NCI-H128 (cell line): ENCODE measurements at regions not wholly inside any gene's neighbourhood (a gene's known extent, or its start where the extent isn't known, plus 50 kb on each side); places are given as distances from the start of the nearest gene placed in this dataset.
"Not testable (repeated sequence)": the region's sequence is repeated elsewhere in the genome, so short reads cannot be mapped to it uniquely, and the experiment has no call there.

Experiments
- DNase-seq: peaks from one replicate; lab custom pipeline; 2025; ENCODE audit not compliant: unreplicated experiment; lab: John Stamatoyannopoulos, UW

DNA sequence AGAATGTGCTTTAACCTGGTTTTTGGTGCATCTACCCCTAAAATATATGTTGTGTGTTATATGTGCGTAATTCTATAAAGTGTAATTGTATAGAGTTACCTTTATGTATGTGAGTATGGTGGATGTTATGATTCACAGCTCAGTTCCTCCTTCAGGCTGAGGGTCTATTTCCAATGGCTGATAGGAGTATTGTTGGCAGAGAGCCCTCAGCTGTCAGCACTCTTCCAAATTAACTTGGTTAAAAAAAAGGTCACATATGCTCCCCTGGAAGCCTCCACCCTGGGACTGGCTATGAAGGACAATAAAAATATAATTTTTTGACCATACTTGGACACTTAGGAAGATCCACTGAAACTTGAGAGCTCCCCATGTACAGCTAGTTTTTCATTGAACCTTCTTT lies 250.4 kb upstream of the CDH12 start:
- no peak for DNase-seq

DNA sequence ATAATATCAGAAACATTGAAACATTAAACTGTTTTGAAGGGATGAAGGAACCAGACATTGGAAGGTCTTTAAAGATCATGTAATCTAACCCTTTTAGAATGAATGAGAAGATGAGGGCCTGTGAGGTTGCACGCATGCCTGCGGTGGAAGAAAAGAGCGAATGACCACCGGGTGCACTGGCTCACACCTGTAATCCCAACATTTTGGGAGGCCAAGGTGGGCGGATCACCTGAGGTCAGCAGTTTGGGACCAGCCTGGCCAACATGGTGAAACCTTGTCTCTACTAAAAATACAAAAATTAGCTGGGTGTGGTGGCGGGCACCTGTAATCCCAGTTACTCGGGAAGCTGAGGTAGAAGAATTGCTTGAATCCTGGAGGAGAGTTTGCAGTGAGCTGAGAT lies 242.3 kb upstream of the CDH12 start:
- not testable (repeated sequence) for DNase-seq

DNA sequence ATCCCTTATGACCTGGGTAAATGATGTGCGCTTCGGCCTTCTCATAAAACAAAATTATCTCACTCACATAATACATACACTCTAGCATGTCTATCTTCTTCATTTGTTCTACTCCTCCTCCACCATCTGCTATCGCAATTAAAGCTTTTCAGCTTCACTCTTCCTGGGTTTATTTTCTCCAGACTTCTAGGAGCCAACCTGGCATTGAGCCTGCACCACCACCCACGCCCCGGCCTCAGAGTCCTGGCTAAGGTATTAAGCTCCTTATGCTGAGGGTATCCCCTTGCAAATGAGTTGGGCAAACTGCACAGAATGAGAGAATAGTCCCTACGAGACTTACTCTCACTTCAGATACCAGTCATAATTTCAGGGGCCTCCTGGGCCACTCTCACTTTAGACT lies 236.1 kb upstream of the CDH12 start:
- DNase-seq = no peak

DNA sequence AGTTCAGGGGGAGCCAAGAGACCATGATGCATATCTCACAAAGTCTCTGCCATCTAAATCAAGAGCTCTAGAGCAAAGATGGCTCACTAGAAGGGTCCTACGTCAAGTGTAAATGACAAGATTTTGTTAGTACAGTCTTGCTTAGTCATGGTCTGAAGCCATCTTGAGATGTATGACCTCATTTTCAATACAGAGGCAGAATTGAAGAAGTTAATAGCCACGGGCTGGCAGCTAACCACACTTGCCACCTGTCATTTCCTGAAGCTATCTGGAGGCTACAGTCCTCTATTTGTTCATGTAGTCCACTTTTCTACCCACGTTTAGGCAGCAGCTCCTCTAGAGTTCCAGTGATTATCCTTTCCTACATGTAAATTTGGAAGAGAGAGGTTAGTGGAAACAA lies 231.7 kb upstream of the CDH12 start:
- no peak for DNase-seq

DNA sequence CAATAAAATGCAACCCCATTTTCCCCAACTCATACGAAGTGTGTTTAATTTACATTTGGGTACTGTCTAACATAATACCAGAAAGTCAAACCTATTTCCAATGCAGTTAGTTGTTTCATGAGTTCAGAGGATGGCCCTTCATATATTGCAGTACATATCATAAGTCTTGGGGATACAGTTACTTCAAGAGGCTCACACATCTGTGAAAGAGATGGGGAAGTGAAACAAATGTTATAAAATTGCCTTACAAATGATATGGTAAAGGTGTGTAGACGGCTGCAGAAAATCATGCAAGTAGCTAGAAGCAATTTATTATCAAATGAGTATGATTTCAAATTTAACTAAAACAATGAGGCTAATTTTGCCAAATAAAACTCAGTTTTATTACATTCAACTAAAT lies 219.0 kb upstream of the CDH12 start:
- DNase-seq = no peak

DNA sequence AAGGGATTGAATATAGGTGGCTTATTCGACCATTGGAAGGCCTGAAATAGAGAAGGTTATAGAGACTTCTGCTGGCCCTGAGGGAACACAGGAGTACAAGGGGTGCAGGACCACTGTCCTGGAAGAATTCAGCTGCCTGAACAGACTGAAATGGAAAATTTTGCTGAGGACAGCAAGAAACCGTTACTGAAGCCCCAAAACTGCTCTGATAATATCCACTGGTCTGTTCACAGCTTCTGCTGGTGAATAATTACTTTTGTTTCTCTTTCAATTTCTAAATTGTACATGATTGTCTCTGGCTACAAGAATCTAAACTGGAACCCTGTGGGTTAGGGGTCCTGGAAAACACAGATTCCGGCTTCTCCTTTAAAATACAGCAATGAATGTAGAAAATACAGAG lies 218.5 kb upstream of the CDH12 start:
- no peak for DNase-seq

DNA sequence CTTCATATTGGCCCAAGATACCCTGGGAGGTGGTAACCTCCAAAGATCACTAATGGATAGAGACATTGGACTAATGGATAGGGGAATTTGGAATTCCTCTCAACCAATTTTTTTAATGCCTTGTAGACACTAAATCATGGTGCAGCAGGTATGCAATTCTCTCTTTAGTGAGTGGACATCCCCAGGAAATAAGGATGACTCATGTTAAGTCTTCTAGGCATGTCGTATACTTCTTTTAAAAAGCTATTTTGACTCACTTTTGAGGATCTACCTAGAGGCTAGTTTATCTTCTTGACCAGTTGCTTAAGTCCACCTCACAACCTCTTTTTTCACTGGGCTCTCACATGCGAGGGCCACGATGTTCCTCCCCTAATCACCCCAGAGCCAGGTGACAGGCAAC lies 211.6 kb upstream of the CDH12 start:
- no peak for DNase-seq

DNA sequence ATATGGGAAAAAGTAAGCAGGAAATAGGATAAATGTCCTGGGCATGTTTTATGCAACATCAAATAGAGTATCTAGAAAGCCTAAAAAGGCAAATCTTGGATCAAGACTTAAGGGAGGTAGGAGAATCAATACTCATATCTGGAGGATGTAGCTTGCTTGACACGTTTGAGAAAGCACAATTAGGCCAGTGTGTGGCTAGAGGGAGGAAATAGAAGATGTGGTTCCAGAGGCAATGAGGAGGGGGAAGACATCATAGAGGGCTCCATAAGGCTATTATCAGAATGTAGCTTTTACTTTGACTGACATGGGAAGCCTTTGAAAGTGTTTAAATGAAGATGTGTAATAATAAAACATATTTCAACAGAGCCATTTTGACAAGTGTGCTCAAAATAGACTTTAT lies 200.7 kb upstream of the CDH12 start:
- no peak for DNase-seq

DNA sequence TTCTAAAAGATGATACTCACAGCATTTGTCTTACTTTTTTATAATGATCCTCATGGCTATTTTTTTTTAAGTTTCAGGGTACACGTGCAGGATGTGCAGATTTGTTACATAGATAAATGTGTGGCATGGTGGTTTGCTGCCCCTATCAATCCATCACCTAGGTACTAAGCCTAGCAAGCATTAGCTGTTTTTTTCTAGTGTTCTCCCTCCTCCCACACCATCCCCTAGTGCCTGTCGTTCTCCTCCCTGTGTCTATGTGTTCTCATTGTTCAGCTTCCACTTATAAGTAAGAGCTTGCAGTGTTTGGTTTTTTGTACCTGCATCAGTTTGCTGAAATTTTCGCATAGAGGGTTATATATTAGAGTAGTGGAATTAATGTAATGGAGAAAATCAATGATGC lies 189.1 kb upstream of the CDH12 start:
- no peak for DNase-seq

DNA sequence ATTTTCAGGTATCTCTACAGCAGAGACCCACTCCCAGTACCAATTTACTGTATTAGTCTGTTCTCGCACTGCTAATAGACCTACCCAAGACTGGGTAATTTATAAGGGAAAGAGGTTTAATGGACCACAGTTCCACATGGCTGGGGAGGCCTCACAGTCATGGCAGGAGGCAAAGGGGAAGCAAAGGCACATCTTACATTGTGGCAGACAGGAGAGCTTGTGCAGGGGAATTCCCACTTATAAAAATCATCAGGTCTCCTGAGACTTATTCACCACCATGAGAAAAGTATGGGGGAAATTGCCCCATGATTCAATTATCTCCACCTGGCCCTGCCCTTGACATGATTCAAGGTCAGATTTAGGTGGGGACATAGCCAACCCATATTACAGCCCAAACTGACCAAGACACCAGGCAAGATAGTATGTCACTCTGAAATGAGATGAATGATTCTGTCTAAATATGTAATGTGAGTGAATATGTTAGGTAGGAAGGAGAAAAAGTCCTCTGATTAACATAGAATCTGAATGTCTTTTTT lies 182.5 kb upstream of the CDH12 start:
- DNase-seq = no peak

DNA sequence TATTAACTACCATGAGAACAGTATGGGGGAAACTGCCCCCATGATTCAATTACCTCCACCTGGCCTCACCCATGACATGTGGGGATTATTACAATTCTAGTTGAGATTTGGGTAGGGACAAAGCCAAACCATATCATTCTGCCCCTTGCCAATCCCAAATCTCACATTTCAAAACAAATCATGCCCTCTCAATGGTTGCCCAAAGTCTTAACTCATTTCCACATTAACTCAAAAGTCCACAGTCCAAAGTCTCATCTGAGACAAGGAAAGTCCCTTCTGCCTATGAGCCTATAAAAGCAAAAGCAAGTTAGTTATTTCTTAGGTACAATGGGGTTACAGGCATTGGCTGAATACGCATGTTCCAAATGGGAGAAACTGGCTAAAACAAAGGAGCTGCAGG lies 180.7 kb upstream of the CDH12 start:
- DNase-seq = no peak

DNA sequence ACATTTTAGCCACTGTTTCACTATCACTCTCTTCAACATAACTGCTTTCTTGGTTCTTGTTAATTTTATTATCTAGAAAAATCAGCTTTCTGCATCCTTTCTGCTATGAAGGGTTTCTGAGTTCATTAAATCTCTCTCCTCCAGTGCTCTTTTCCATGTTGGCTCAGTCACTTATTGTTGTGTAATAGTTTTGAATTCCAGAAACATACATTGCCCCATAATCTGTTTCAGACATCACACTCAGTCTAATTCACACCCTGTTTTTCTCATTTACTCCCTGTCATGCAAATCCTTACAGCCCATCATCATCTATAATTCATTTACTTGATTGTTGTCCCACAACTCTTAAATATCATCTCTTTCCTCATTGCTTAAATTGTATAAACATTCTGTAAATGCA lies 176.1 kb upstream of the CDH12 start:
- no peak for DNase-seq

DNA sequence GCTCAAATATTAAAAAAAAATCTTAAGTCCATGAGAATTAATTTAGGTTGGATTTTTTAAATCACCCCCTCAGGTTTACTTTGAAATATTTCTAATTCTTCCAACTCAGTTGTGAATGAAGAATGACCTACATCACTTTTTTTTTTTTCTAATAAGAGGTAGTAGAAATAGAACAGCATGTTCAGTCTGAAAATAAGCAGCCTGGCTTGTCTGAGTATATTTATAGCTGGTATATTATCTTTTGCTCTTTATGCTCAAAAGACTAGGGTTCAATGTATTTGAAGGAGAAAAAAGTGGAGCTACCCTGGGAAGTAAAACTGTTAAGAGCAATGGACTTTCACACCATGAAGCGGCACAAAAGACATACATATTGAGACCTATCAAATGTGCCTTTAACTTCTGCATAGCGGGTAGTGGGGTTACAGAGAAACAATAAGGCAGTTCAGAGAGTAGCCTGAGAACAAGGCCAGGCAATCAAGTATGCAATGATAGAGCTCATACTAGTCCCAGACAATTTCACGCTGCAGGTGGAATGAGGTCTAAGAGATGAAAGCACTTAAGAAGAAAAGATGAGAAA lies 175.4 kb upstream of the CDH12 start:
- no peak for DNase-seq

DNA sequence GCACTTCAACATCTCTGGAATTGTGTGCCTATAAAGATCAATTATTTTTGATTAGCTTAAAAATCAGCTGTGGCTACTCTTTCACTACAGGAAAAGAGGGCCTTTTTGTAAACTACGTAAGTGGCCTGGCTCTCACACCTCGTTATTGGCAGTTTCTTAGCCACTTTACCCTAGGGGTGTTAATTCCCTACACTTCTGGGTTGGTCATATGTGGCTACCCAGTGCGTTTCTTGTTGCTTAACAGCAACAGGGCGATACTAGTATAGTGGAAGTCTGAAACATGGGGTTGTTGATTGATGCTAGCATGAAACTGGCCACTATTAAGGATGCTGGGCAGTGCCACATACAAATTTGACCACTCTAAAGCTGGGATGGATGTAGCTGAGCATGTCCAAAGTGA lies 174.7 kb upstream of the CDH12 start:
- DNase-seq = no peak

DNA sequence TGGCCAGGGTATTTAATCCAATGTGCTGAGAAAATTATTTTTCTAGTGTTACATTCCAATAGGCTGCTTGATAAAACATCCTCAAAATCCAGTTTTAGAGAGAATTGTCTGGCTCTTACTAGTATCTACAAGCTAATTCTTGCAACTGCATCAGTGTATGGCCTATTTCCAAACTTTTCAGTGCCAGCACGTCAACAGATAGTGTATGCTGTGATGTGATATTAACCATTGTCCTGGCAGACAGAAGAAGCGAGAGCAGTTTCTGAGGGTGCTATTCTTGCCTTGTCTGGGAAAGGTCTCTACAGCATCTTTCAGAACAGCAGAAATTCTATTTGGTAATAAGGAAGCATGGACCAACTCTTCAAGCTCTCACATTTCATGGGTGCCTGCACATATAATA lies 174.2 kb upstream of the CDH12 start:
- no peak for DNase-seq

DNA sequence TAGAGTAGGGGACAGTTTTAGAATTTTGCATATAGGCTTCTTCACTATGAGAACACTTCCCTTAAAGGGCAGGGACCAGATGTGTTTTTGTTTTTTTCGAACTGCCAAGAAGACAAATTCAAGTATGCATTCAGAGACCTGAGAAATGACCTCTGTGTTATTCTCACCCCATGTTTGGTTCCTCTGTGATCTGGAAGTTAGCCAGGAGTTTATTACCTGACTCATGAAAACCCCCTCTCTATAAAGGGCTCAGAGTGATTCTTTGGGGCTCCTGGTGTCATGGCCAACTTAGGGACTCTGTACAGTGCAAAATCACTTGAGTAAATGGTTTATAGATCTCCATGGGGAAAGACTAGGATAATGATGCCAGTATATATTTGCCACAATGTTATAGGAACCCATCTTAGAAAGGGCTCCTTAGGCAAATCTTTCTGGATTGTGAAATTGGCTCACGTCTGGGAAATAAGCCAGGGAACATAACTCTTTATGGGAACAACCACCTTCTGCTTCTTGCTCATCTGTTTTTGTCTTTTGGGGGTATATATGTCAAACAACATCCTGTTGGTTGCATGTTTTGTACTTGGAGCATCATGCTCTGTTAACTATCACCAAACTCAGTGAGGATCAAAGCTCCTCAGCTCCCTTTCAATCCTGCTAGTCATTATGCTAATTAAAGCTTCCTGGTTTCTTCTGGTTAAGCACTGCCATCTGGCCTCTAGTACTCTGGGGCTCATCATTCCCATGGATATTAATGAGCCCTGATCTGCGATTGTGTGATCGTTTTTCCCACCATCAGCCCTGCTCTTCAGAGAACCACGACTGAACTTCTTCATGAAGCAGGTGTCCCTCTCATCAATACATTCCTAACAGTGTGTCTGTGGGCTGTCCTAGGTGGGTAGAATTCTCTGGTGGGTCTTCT lies 173.4 kb upstream of the CDH12 start:
- no peak for DNase-seq

DNA sequence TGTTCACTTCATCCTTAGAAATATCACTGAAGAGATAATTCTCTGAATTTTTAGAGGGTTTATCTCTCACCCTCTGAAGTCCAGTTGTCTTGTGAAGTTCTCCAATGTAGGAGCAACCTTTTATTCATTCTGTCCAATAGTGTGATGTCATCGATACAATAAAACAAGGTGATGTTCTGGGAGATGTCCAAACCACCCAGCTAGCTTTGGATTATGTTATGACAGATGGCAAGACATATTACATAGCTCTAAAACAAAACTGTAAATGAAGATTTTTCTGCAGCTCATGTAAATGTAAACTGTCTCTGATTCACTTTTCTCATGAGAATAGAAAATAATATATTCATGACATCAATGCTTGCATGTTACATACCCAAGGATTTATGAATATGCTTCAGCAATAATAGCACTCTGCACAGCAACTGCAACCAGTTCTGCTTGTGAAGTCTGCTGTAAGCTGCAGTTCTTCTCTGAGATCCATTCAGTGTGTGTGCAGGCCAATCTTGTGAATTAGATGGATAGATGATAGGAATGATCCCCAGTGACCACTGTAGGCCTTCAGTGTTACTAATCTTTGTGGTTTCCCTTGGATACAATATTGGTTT lies 172.6 kb upstream of the CDH12 start:
- no peak for DNase-seq

DNA sequence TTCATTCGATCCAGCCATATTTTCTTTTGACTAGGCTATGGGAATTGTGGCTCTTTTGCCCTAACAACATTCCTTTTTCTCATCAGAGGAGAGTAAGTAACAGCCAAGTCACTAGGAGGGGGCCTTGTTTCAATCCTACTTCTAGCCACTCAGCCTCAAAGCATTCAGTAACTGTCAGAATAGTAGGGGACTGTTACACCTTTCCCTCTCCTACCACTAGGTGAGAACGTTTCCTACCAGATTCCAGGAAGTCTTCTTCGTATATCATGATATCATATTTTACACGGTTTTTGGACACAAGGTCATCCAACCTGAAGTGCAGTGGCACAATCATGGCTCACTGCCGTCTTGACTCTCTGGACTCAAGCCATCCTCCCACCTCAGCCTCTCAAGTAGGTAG lies 171.3 kb upstream of the CDH12 start:
- no peak for DNase-seq

DNA sequence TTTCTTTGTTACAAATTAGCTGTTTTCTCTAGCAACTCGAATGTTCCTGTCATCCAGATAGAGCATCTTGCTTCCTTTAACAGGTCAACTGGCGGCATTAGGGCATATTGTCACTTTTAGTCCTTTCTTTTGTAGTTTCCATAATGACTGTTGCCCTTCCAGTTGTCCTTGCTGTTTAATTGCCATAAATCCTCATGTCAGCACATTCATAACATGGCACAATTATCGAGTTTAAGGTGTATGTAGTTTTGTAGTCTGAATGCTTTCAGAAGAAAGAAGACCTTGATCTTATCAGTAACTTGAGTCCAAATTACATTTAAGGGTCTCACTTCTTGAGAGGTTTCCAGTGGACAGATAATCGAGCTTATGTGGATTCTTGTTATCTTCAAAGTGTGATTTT lies 161.7 kb upstream of the CDH12 start:
- DNase-seq = no peak

DNA sequence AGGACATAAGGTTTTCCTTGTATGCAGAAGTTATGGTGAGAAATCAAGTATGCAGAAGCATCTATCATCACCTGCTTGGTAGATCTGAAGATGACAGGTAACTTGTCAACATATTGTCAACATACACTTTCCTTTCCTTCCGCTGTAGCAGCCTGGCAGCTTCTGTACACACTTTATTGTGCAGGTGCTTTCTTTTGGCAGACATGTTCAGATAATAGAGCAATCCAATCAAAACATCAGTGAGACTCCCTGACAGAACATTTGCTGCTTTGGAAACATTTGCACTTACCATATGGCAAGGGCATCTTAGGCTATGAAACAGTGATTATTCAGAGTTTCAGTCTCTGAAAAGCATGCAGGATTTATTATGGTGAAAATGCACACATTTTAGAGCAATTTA lies 161.1 kb upstream of the CDH12 start:
- no peak for DNase-seq

DNA sequence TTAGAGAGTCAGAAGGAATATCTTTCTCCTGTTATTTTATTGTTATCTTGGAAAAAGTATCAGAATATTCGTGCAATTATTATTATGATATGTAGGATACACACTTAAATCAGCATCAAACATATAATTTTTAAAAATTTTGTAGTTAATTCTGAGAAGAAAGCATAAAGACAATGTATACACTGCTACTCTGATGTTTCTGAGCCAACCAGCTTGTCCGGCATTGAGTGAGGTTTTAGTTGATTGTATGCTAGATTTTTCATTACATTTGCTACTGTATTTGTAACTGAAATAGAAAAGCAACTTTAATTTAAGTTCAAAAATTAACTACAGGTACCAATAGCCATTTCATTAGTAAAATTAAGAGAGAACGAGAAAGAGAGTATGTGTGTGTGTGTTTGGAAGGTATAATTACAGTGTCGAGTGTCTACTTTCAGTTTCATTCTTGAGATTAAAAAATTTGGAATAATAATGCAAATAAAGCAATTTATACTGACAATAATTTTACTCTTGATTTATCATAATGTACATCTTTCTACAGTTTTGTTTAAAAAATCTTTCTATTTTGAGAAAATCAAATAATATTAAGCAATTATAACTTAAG lies 160.4 kb upstream of the CDH12 start:
- no peak for DNase-seq

DNA sequence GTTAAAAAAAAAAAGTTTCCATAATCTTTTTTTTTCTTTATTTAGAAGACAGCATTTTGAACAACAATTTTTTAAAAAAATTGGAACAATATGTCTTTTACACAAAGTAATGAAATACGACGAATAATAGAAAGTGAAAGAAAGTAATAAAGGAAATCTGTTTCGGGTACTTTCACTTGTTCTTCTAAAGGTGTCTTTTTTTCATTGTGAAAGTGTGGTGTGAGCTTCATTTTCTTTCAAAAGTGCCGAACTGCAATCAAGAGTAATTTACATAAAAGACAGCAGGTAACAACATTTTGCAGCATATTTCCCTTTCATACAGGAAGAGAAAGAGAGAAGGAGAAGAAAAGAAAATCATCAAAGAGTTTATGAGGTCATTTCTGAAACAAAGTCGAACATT lies 159.7 kb upstream of the CDH12 start:
- no peak for DNase-seq
